ENCODE measurements at regions not wholly inside any gene's neighbourhood (a gene's known extent, or its start where the extent isn't known, plus 50 kb on each side); places are given as distances from the start of the nearest gene placed in this dataset.
"Not testable (repeated sequence)": the region's sequence is repeated elsewhere in the genome, so short reads cannot be mapped to it uniquely, and the experiment has no call there.

- no peak overlapping the region for H3K4me3 Mint-ChIP-seq
- intact Hi-C loops (cut with micrococcal nuclease), result no loop called here
- no peaks in the 10 kb centered on the region for H3K9me3 Mint-ChIP-seq
- no peaks in the 10 kb centered on the region for H3K27me3 Mint-ChIP-seq
- H3K4me1 Mint-ChIP-seq, result no peaks in the 10 kb centered on the region
- no peak overlapping the region for H3K27ac Mint-ChIP-seq
- no peaks in the 10 kb centered on the region for H3K36me3 Mint-ChIP-seq (ENCODE audit: low read depth)
- no peak for DNase-seq
Measured at GRCh38 chr7:48780862-48781261, 143.5 kb upstream of the CDC14C start.

GRCh38 chr7:48781752-48782151 is 142.6 kb upstream of the CDC14C start:
- Mint-ChIP-seq H3K27me3 (no peaks in the 10 kb centered on the region), H3K4me3 (no peak overlapping the region), H3K9me3 (no peaks in the 10 kb centered on the region), H3K27ac (no peak overlapping the region), H3K4me1 (no peaks in the 10 kb centered on the region), H3K36me3 (ENCODE audit: low read depth) (no peaks in the 10 kb centered on the region)
- intact Hi-C loops (cut with micrococcal nuclease), result no loop called here
- DNase-seq, result no peak

GRCh38 chr7:48782511-48782910 is 141.8 kb upstream of the CDC14C start:
- Mint-ChIP-seq H3K27me3 (no peaks in the 10 kb centered on the region), H3K36me3 (ENCODE audit: low read depth) (no peaks in the 10 kb centered on the region), H3K9me3 (no peaks in the 10 kb centered on the region), H3K4me3 (no peak overlapping the region), H3K27ac (no peak overlapping the region), H3K4me1 (no peaks in the 10 kb centered on the region)
- DNase-seq, result no peak
- intact Hi-C loops (cut with micrococcal nuclease), result no loop called here

GRCh38 chr7:48786951-48787350 is 137.4 kb upstream of the CDC14C start:
- Mint-ChIP-seq H3K9me3 (no peaks in the 10 kb centered on the region), H3K36me3 (ENCODE audit: low read depth) (no peaks in the 10 kb centered on the region), H3K27me3 (no peaks in the 10 kb centered on the region), H3K27ac (no peak overlapping the region), H3K4me3 (no peak overlapping the region), H3K4me1 (no peaks in the 10 kb centered on the region)
- intact Hi-C loops (cut with micrococcal nuclease), result no loop called here
- DNase-seq, result no peak

- H3K9me3 Mint-ChIP-seq, result no peaks in the 10 kb centered on the region
- intact Hi-C loops (cut with micrococcal nuclease), result no loop called here
- no peak overlapping the region for H3K27ac Mint-ChIP-seq
- H3K27me3 Mint-ChIP-seq, result no peaks in the 10 kb centered on the region
- no peaks in the 10 kb centered on the region for H3K4me1 Mint-ChIP-seq
- H3K4me3 Mint-ChIP-seq, result no peak overlapping the region
- no peaks in the 10 kb centered on the region for H3K36me3 Mint-ChIP-seq (ENCODE audit: low read depth)
- DNase-seq, result no peak
Measured at GRCh38 chr7:48803250-48803649, 121.1 kb upstream of the CDC14C start.

DNA sequence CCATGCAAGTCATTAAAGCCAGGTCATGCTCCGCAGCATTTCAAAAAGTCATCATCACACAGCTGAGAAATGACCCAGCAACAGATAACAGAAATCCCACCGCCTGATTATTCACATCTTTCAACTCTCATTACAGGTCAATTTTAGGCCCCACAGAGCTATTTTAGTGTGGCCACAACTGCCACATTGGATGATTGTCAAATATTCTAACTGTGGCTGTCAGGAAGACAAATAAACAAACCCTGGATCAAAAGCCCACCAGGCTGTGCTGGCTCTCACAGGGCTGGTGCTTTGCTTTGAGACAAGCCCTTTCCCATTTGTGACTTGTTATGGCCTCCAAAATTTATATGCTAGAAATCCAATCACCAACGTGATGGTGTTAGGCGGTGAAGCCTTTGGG is 117.6 kb upstream of the CDC14C start:
- Mint-ChIP-seq H3K27ac (no peak overlapping the region), H3K4me1 (no peaks in the 10 kb centered on the region), H3K9me3 (no peaks in the 10 kb centered on the region), H3K27me3 (no peaks in the 10 kb centered on the region), H3K36me3 (ENCODE audit: low read depth) (no peaks in the 10 kb centered on the region), H3K4me3 (no peak overlapping the region)
- intact Hi-C loops (cut with micrococcal nuclease), result no loop called here
- no peak for DNase-seq

- DNase-seq, result no peak
- H3K9me3 Mint-ChIP-seq, result no peaks in the 10 kb centered on the region
- no peak overlapping the region for H3K27ac Mint-ChIP-seq
- no peaks in the 10 kb centered on the region for H3K4me1 Mint-ChIP-seq
- intact Hi-C loops (cut with micrococcal nuclease), result no loop called here
- H3K4me3 Mint-ChIP-seq, result no peak overlapping the region
- H3K36me3 Mint-ChIP-seq (ENCODE audit: low read depth), result no peaks in the 10 kb centered on the region
- no peaks in the 10 kb centered on the region for H3K27me3 Mint-ChIP-seq
Measured at GRCh38 chr7:48811071-48811470, 113.3 kb upstream of the CDC14C start.

- Mint-ChIP-seq H3K27ac (no peak overlapping the region), H3K9me3 (no peaks in the 10 kb centered on the region), H3K4me1 (no peaks in the 10 kb centered on the region), H3K4me3 (no peak overlapping the region), H3K36me3 (ENCODE audit: low read depth) (no peaks in the 10 kb centered on the region), H3K27me3 (no peaks in the 10 kb centered on the region)
- no peak for DNase-seq
- intact Hi-C loops (cut with micrococcal nuclease), result no loop called here
Measured at GRCh38 chr7:48813472-48813871, 110.9 kb upstream of the CDC14C start.

DNA sequence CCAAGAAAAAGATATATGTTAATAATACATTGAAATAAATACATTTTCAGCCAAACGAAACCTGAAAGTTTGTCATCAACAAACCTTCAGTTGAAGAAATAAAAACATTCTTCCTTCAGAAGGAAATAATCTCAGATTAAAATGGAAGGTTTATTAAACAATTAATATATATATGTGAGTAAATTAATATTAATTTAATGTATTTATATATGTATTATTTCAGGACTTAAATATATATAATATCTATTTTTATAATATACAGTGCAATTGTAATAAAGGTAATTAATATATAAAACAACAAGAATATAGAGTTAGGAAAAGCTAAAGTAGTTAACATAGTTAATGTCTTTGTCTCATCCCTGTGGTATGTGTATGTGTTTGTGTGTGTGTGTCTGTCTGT is 102.2 kb upstream of the CDC14C start:
- Mint-ChIP-seq H3K4me1 (no peaks in the 10 kb centered on the region), H3K4me3 (no peak overlapping the region), H3K9me3 (no peaks in the 10 kb centered on the region), H3K27me3 (no peaks in the 10 kb centered on the region), H3K36me3 (ENCODE audit: low read depth) (no peaks in the 10 kb centered on the region), H3K27ac (no peak overlapping the region)
- no peak for DNase-seq
- intact Hi-C loops (cut with micrococcal nuclease), result no loop called here

DNA sequence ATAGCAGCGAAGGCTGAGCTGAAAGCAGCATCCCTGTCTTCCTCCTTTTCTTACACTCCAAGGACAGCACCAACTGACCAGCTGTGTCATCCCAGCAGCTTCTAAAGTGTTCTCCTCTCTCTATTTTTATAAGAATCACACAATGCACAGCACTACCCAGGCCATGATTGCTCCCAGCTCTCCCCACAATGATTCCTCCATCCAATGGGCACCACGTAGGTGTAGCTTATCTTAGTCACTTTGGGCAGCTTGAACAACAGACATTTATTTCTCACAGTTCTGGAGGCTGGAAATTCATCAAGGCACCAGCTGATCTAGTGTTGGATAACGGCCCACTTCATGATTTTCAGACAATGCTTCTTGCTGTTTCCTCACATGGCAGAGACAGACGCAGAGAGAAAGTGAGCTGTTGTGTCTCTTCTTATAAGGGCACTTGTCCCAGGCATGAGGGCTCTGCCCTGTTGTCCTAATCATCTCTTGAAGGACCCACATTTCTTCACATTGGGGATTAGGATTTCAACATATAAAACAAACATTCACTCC is 92.0 kb upstream of the CDC14C start:
- Mint-ChIP-seq H3K4me3 (no peak overlapping the region), H3K36me3 (ENCODE audit: low read depth) (no peaks in the 10 kb centered on the region), H3K9me3 (no peaks in the 10 kb centered on the region), H3K4me1 (no peaks in the 10 kb centered on the region), H3K27me3 (no peaks in the 10 kb centered on the region), H3K27ac (no peak overlapping the region)
- DNase-seq, result no peak
- intact Hi-C loops (cut with micrococcal nuclease), result no loop called here

- H3K27me3 Mint-ChIP-seq, result no peaks in the 10 kb centered on the region
- intact Hi-C loops (cut with micrococcal nuclease), result no loop called here
- H3K36me3 Mint-ChIP-seq (ENCODE audit: low read depth), result no peaks in the 10 kb centered on the region
- H3K4me1 Mint-ChIP-seq, result no peaks in the 10 kb centered on the region
- H3K4me3 Mint-ChIP-seq, result no peak overlapping the region
- no peak overlapping the region for H3K27ac Mint-ChIP-seq
- no peaks in the 10 kb centered on the region for H3K9me3 Mint-ChIP-seq
- no peak for DNase-seq
Measured at GRCh38 chr7:48837266-48837665, 87.1 kb upstream of the CDC14C start.

DNA sequence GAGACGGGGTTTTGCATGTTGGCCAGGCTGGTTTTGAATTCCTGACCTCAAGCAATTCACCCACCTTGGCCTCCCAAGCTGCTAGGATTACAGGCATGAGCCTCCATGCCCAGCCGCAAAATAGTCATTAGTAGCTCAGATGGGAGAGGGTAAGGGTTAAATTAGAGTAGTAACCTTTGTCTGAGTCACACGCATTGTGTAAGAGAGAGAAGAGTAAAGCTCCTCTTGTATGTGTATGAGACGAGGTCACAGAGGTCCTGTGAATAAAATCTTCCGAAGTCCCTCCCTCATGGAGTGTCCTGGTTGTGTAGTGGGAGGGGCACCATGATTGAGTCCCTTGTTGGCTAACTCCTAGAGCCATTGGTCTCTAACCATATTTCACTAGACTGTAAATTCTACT is 85.2 kb upstream of the CDC14C start:
- DNase-seq, result no peak
- no peaks in the 10 kb centered on the region for H3K27me3 Mint-ChIP-seq
- H3K36me3 Mint-ChIP-seq (ENCODE audit: low read depth), result no peaks in the 10 kb centered on the region
- intact Hi-C loops (cut with micrococcal nuclease), result no loop called here
- no peaks in the 10 kb centered on the region for H3K4me1 Mint-ChIP-seq
- H3K4me3 Mint-ChIP-seq, result no peak overlapping the region
- H3K9me3 Mint-ChIP-seq, result no peaks in the 10 kb centered on the region
- no peak overlapping the region for H3K27ac Mint-ChIP-seq

GRCh38 chr7:48841739-48842138 is 82.6 kb upstream of the CDC14C start:
- H3K36me3 Mint-ChIP-seq (ENCODE audit: low read depth), result no peaks in the 10 kb centered on the region
- H3K4me3 Mint-ChIP-seq, result no peak overlapping the region
- no peak for DNase-seq
- no peaks in the 10 kb centered on the region for H3K4me1 Mint-ChIP-seq
- intact Hi-C loops (cut with micrococcal nuclease), result no loop called here
- H3K9me3 Mint-ChIP-seq, result no peaks in the 10 kb centered on the region
- H3K27ac Mint-ChIP-seq, result no peak overlapping the region
- no peaks in the 10 kb centered on the region for H3K27me3 Mint-ChIP-seq

- Mint-ChIP-seq H3K36me3 (ENCODE audit: low read depth) (no peaks in the 10 kb centered on the region), H3K4me1 (no peaks in the 10 kb centered on the region), H3K9me3 (no peaks in the 10 kb centered on the region), H3K4me3 (no peak overlapping the region), H3K27ac (no peak overlapping the region), H3K27me3 (no peaks in the 10 kb centered on the region)
- intact Hi-C loops (cut with micrococcal nuclease), result no loop called here
- DNase-seq, result no peak
Measured at GRCh38 chr7:48847917-48848316, 76.4 kb upstream of the CDC14C start.

DNA sequence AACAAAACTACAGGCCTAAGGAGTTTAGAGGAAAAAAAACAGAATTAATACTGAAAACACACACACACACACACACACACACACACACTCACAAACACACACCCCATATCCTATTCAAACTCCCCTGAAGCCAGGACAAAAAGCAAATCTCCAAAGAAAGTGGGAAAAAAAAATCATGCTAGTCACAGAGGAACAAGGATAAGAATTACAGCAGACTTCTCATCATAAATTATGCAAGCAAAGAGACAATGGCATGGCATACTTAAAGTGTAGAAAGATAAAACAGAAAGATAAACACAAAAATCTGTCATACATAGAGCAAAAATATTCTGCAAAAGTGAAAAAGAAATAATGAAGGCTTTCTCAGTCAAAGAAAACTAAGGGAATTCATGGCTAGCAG is 63.9 kb upstream of the CDC14C start:
- intact Hi-C loops (cut with micrococcal nuclease), result loop anchor here (5.0 kb wide), 1 partner anchor 52 kb away; no protein-coding TSS in a partner anchor
- not testable (repeated sequence) for DNase-seq; H3K9me3 Mint-ChIP-seq; H3K27ac Mint-ChIP-seq; H3K4me3 Mint-ChIP-seq; H3K36me3 Mint-ChIP-seq (ENCODE audit: low read depth); H3K27me3 Mint-ChIP-seq; H3K4me1 Mint-ChIP-seq

Measured in activated CD4-positive, alpha-beta T cell treated with anti-CD3 and anti-CD28 coated beads, Interleukin-2, amount 10 ng/mL, durations not matched to agents 24 days and 14 days (primary cell).